ENCODE measurements at regions not wholly inside any gene's neighbourhood (a gene's known extent, or its start where the extent isn't known, plus 50 kb on each side); places are given as distances from the start of the nearest gene placed in this dataset.

DNA sequence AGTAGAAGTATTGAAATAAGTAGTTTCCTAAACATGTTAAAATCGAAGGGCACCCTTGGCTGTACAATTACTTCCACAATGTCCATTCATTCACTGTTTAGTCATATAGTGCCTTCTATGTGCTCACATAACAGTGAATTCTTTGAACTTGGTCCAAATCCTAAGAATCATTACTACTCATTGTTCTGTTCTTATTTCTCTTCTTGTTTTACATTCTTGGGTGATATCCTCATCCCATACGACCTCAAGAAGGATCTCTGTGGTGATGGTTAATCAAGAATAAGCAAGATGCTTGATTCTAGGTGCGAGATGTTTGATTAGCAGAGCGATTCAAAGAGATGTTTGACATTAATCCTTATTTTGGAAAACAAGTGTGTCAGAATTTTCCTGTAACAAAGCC, 667.4 kb upstream of the ZP4 start:
- Histone ChIP-seq H3K4me2 (ENCODE audit: low read depth, low read length, poor library complexity, severe bottlenecking) (no peak overlapping the region), H4K20me1 (ENCODE audit: insufficient read depth, low read length, poor library complexity, severe bottlenecking) (no peaks in the 10 kb centered on the region), H3K79me2 (ENCODE audit: insufficient read depth, low read length) (no peaks in the 10 kb centered on the region), H3K4me3 (ENCODE audit: low read length, poor library complexity, severe bottlenecking) (no peak overlapping the region), H3K36me3 (ENCODE audit: insufficient read depth, low read length) (no peaks in the 10 kb centered on the region), H3K9me2 (replicated peaks; ENCODE audit: low read depth, low read length) (no peaks in the 10 kb centered on the region), H3K27me3 (ENCODE audit: insufficient read depth, low read length, poor library complexity, severe bottlenecking) (no peaks in the 10 kb centered on the region), H3K4me1 (ENCODE audit: insufficient read depth, low read length, poor library complexity, severe bottlenecking) (no peaks in the 10 kb centered on the region), H2AFZ (ENCODE audit: low read length) (no peak overlapping the region), H3F3A (ENCODE audit: low read depth) (no peaks in the 10 kb centered on the region), H3K9me3 (ENCODE audit: insufficient read depth, low read depth, low read length) (no peaks in the 10 kb centered on the region), H3K9ac (ENCODE audit: low read depth, low read length, poor library complexity, severe bottlenecking) (no peak overlapping the region)
- TF ChIP-seq, protein P1, sequence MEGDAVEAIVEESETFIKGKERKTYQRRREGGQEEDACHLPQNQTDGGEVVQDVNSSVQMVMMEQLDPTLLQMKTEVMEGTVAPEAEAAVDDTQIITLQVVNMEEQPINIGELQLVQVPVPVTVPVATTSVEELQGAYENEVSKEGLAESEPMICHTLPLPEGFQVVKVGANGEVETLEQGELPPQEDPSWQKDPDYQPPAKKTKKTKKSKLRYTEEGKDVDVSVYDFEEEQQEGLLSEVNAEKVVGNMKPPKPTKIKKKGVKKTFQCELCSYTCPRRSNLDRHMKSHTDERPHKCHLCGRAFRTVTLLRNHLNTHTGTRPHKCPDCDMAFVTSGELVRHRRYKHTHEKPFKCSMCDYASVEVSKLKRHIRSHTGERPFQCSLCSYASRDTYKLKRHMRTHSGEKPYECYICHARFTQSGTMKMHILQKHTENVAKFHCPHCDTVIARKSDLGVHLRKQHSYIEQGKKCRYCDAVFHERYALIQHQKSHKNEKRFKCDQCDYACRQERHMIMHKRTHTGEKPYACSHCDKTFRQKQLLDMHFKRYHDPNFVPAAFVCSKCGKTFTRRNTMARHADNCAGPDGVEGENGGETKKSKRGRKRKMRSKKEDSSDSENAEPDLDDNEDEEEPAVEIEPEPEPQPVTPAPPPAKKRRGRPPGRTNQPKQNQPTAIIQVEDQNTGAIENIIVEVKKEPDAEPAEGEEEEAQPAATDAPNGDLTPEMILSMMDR (conservative IDR thresholded peaks at IDR 0.05; ENCODE audit: low read length) = no peak
- TF ChIP-seq EZH2phosphoT487 (IDR thresholded peaks at IDR 0.05; ENCODE audit: borderline replicate concordance) = no peak

DNA sequence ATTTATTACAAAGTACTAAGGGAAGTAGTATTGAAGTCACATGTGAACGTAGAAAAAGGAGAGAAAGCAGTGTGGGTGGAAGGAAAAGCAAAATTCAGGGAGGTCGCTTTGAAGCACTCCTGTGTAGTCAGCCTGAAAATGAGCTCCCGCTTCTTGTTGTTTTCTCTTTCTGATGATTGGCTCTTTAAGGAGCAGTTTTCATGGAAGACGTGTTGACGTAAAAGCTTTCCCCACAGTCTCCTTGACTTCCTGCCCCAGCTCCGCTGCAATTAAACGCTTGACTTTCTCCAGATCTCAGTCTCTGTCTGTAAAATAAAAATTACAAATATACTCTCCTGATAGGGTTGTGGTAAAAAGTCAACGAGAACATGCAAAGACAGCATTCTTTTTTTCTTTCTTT, 661.5 kb upstream of the ZP4 start:
- no peak overlapping the region for H2AFZ ChIP-seq (ENCODE audit: low read length)
- H3K4me3 ChIP-seq (ENCODE audit: low read length, poor library complexity, severe bottlenecking) = no peak overlapping the region
- no peaks in the 10 kb centered on the region for H3K9me2 ChIP-seq (replicated peaks; ENCODE audit: low read depth, low read length)
- no peak overlapping the region for H3K4me2 ChIP-seq (ENCODE audit: low read depth, low read length, poor library complexity, severe bottlenecking)
- no peaks in the 10 kb centered on the region for H4K20me1 ChIP-seq (ENCODE audit: insufficient read depth, low read length, poor library complexity, severe bottlenecking)
- TF ChIP-seq, protein P1 (conservative IDR thresholded peaks at IDR 0.05; ENCODE audit: low read length) = no peak
- TF ChIP-seq EZH2phosphoT487 (IDR thresholded peaks at IDR 0.05; ENCODE audit: borderline replicate concordance) = no peak
- no peaks in the 10 kb centered on the region for H3K4me1 ChIP-seq (ENCODE audit: insufficient read depth, low read length, poor library complexity, severe bottlenecking)
- no peaks in the 10 kb centered on the region for H3K79me2 ChIP-seq (ENCODE audit: insufficient read depth, low read length)
- H3K27me3 ChIP-seq (ENCODE audit: insufficient read depth, low read length, poor library complexity, severe bottlenecking) = no peaks in the 10 kb centered on the region
- no peaks in the 10 kb centered on the region for H3F3A ChIP-seq (ENCODE audit: low read depth)
- H3K9me3 ChIP-seq (ENCODE audit: insufficient read depth, low read depth, low read length) = peaks cover 3% of the 10 kb centered on the region; the same call in 1 of the 2 replicates
- H3K9ac ChIP-seq (ENCODE audit: low read depth, low read length, poor library complexity, severe bottlenecking) = no peak overlapping the region
- H3K36me3 ChIP-seq (ENCODE audit: insufficient read depth, low read length) = no peaks in the 10 kb centered on the region

DNA sequence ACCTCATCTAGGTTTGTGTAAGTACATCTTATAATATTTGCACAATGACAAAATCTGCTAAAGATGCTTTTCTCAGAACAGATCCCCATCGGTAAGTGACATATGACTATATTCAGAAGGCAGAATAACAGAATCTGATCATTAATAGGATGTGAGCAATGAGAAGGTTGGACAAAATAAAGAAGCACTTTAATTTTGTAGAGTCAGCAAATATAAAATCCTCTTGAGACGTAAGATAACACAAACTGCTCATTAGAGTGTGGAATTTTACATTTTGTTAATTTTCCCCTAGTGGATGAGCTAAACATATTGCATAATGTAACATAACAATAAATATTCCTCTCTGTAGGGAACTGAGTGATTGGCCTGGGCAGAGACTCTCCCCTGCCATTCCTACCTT, 658.4 kb upstream of the ZP4 start:
- H3K9ac ChIP-seq (ENCODE audit: low read depth, low read length, poor library complexity, severe bottlenecking) = no peak overlapping the region
- H3K9me3 ChIP-seq (ENCODE audit: insufficient read depth, low read depth, low read length) = peaks cover 3% of the 10 kb centered on the region; the same call in 1 of the 2 replicates

More for the DNA sequence above, 658.4 kb upstream of the ZP4 start:
- Histone ChIP-seq H3K9me2 (replicated peaks; ENCODE audit: low read depth, low read length) (no peaks in the 10 kb centered on the region), H2AFZ (ENCODE audit: low read length) (no peak overlapping the region), H3K27me3 (ENCODE audit: insufficient read depth, low read length, poor library complexity, severe bottlenecking) (no peaks in the 10 kb centered on the region), H3K36me3 (ENCODE audit: insufficient read depth, low read length) (no peaks in the 10 kb centered on the region), H3K79me2 (ENCODE audit: insufficient read depth, low read length) (no peaks in the 10 kb centered on the region), H3F3A (ENCODE audit: low read depth) (no peaks in the 10 kb centered on the region), H4K20me1 (ENCODE audit: insufficient read depth, low read length, poor library complexity, severe bottlenecking) (no peaks in the 10 kb centered on the region), H3K4me1 (ENCODE audit: insufficient read depth, low read length, poor library complexity, severe bottlenecking) (no peaks in the 10 kb centered on the region), H3K4me3 (ENCODE audit: low read length, poor library complexity, severe bottlenecking) (no peak overlapping the region), H3K4me2 (ENCODE audit: low read depth, low read length, poor library complexity, severe bottlenecking) (no peak overlapping the region)
- TF ChIP-seq, protein P1 (conservative IDR thresholded peaks at IDR 0.05; ENCODE audit: low read length) = no peak
- TF ChIP-seq EZH2phosphoT487 (IDR thresholded peaks at IDR 0.05; ENCODE audit: borderline replicate concordance) = no peak
